ENCODE measurements at regions not wholly inside any gene's neighbourhood (a gene's known extent, or its start where the extent isn't known, plus 50 kb on each side); places are given as distances from the start of the nearest gene placed in this dataset.
"Not testable (repeated sequence)": the region's sequence is repeated elsewhere in the genome, so short reads cannot be mapped to it uniquely, and the experiment has no call there.

DNA sequence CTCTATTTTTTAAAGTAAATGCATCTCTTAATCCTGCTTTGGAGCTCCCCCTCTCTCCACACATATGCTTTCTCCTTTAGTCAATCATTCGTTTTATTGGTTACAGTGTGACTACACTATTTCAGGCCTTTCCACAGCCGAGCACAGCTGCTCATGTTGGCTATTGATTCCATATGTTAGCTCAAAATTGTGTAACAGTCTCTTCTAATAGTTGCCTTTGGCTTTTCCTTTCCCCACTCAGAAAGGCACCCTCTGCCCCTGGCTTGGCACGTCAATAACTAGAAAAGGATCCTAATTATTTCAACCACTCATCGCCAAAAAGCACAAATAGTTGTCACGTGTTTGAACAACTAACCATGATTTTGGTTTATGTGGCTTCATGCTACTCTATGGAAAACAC lies 410.3 kb upstream of the SLC35B3 start:
- DNase-seq: no peak

DNA sequence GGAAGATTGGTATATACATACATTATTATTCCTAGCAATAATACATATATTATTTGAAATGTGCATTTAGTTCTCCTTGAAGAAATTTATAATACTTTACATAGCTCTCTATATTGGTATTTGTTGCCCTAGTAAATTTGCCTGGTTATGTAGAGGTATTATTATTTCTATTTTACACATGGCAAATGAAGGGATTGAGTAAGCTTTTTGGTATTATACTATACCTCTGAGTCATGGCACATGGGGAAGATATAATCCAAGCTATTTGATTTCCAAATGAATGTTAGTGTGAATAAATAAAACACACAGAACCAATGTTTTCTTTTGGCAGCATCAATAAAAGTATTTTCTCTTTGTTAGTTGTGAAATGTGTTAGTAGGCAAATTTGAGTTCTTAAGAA lies 409.6 kb upstream of the SLC35B3 start:
- DNase-seq: no peak

DNA sequence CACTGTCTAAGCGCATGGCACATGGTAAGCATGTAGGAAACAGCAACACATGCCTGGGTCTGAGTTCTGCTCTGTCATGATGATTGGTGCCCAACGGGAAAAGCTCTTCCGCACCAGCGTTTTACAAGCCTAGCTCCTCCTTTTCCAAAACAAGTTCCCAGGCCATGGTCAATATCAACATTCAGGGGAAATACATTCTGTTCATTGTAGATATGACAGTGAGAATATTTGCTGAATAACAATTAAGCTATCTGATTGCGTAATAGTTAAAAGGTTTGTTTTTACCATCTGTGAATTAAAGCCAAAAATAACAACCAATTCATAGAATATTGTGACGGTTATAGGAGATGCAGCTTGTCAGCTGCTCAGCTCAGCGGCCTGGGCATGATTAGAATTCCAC lies 404.3 kb upstream of the SLC35B3 start:
- DNase-seq: no peak

DNA sequence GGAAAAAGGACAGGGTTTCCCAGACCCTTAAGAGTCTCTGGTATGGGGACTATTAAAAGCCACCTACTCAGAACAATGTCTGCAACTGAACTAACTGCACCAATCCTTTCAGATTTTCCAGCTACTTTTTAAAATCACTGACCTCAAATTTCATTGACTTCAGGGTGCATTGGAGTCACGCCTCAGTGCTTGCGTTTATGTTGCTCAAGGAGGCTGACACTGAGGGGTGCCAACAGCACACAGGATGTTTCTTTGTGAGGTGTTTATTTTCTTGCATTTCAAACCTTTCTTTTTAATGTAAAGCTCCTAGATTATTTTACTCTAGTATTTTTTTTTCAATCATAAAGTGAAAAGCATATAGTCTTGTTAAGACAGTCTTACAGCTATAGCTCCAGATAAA lies 402.0 kb upstream of the SLC35B3 start:
- DNase-seq: no peak

DNA sequence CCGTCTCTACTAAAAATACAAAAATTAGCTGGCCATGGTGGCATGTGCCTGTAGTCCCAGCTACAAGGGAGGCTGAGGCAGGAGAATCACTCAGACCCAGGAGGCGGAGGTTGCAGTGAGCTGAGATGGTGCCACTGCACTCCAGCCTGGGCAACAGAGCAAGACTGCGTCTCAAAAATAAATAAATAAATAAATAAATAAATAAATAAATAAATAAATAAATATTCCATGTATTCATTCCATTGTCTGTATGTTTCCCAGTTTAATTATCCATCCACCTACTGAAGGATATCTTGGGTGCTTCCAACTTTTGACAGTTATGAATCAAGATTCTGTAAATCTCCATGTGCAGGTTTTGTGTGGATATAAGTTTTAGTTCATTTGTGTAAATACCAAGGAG lies 397.4 kb upstream of the SLC35B3 start:
- DNase-seq: not testable (repeated sequence)

DNA sequence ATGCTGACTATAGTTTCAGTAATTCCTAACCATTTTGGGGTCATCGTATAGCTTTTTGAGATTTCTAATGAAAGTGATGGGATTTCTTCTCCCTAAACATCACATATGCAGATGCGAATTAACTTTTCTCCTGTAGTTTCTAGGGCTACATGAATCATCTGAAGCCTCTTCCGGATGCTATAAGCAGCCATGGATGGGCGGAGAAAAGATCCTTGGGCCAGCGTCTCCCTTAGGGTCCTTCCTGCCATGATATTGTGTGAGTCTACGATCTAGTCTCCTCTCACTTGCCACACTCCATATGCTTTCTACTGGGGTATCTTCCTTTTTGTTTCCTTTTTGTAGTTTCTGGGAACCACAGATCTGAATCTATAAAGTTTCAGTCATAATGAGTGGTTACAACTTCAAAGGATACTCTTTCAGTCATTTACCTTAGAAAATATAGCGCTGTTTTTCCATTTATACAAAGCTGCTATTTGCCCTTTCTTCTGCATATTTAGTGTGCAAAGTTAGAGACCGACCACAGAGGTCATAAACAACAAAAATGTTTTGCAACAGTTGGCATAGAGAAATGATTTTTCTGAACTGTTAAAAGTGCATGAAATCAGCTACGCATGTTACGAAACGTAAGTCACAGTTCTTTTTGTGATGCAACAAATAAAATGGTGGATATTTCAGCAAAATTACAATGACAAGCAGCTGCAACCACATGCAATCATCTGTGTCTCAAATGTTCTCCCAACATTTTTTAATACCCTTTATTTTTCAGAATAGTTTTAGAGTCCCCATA lies 396.2 kb upstream of the SLC35B3 start:
- DNase-seq: no peak

DNA sequence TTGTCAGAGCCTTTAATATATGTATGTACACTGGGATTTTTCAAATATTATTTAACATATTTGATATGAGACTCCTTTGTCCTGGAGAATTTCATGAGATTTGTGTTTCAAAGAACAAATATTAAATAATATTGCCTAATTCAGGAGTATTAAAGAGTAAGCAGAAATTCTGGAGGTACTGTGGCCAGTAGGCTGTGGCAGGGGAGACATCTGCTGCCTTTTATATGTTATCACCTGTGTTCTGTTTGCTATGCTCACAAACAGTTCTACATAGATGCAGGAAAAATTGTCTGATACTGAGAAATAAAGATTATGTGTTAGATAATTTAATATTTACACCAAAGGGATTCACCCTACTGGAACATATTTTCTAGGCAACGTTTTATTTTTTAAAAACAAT lies 395.4 kb upstream of the SLC35B3 start:
- DNase-seq: no peak

DNA sequence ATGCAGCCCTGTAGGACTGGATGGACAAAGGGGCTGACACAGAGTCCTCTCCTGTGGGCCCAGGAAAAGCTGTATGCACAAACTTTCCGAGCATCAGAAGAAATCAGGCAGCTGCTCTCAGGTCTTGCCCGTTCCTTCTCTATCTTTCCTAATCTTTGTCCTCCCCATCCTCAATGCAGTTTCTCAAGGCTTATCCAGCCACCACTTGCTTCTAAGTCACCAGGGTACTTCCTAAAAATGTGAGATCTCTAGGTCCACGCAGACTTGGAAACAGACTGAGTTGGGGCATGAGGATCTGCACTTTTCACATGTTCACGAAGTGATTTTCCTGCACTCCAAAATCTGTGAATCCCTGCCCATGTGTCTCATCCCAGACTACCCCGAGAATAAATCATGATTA lies 394.5 kb upstream of the SLC35B3 start:
- no peak for DNase-seq

DNA sequence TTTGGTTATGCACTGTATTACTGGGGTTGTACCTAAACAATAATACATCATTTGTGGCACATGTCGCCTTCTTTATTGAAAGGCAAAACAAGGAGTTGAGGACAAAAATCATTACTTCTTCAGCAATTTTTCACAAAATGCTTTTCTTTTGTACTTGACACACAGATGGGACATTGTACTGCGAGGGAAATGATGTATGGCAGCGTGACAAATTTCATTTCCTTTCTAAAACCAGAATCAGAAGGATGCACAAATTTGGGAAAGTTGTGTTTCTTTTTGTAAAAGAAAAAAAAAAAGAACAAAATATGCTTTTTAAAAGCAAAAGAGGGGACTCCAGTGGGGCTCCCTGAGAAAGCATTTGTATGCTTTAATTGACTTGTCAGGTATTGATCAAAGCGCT lies 394.0 kb upstream of the SLC35B3 start:
- no peak for DNase-seq

DNA sequence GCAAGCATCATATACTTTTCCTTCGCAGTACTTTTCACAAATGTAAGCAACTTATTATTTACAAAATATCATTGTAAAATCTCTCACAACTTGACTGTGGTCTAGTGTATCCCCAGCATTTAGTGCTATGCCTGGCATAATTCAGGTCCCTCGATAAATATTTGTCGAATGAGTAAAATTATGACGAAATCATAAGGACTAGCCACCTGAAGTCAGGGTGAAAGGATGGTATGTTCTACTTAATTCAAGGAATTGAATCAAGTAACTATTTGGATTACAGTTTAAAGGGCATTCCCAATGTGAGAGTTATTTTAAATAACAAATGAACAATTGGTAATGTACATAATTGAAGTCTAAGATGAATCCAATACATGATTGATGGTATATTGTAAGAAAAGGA lies 393.0 kb upstream of the SLC35B3 start:
- no peak for DNase-seq

DNA sequence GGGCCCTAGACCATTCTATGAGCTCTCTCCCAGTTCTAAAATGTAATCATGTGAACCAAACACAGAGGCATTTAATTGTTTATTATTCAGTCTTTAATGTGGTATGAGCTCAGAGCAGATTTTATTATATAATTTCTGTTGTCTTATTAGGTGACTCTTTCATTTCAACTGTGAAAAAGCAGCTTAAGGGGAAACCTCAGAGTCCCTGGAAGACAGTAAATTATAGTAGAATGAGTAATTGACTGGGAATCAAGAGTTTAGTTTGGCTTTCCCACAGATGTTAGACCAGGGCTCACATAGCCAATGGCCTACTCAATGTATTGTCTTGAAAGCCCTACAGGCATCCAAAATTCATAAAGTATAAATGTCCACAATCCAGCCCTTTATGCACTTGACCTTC lies 390.4 kb upstream of the SLC35B3 start:
- no peak for DNase-seq

DNA sequence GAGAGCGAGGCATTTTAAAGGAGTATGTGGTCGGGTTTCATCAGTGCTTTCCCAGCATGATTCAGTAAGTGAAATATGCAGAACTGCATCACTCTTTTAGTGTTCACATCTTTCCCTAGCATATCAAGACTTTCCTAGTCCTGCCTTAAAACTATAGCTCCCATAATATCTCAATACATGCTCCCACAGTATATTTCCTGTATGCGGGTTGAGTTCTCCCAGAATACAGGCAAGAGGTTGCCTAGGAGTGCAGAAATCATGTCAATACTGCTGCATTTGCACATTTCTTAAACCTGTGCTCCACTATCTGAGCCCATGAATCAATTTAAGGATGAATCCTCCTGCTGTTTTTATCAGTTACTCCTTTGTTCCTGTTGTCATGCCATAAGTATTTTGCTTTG lies 386.6 kb upstream of the SLC35B3 start:
- no peak for DNase-seq

DNA sequence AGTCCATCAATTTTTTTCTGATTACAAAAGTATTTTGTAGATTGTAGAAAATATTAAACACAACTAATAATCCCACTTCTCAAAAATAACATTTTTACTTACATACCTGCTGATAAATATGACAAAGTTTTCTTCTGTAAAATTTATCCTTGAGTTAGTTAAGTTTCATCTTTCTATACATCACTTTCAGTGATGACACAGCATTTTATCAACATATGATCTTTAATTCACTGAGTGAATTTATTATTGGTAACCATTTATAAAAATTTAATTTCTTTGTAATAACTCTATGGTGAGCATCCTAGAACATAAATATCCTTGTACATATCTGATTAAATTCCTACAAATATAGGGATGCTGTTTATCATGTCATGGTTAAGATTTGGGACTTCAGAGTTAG lies 385.0 kb upstream of the SLC35B3 start:
- no peak for DNase-seq

DNA sequence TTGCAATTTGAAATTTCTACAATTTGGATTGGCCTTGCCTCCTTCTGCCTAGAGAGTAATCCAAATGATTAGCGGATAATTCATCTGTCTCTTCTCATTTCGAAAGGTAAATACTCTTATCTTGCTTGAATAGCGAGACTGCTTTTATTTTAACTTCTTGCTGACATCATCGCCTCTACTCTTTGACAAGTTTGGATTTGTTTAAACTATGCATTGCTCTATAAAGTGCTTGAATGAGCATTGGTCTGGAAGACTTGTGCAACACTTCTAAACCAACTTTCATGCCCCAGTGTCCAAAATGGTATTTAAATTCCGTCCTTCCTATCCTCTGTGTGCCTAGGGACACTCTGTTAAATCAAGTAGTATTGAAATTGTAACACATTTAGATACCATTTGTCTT lies 384.1 kb upstream of the SLC35B3 start:
- no peak for DNase-seq

DNA sequence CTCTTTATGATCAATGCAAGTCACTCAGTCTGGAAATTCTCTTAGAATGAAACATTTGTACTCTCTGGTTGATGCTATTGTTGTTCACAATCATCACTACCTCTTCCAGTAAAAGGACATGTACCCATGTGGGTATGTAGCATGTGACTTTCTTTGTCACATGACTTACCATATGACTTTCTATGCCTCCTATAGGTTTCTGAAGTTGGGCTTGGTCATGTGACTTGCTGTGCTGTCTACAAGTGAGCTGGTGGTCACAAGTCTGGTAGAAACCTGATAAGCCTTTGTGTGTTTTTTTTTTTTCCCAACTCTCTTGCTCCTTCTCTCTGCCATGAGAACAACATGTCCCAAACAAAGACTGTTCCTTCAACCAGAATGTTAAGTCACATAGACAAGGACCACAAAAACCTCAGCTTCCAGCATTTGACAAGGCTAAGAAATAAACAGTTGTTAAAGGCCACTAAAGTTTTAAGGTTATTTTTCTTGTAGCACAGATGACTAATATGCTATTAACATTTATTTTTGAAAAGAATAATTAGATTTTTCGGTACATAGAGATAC lies 379.2 kb upstream of the SLC35B3 start:
- DNase-seq: no peak

DNA sequence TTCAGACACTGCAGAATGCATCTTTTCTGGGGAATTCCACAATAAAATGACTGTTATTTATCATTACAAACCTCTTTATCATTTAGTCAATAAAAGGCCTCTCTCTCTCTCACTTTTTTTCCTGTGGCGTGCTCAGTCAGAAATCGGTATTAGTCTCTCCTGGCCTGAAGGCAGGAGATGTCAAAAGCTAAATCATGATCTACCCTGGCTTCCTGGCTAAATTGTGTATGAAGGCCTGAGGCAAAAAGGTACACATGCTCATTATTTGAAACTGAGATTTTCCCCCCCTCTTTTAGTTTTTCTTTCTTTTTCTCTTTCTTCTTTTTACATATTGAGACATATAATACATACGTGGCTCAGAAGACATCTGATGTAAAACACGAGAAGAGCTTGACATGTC lies 375.0 kb upstream of the SLC35B3 start:
- DNase-seq: no peak

DNA sequence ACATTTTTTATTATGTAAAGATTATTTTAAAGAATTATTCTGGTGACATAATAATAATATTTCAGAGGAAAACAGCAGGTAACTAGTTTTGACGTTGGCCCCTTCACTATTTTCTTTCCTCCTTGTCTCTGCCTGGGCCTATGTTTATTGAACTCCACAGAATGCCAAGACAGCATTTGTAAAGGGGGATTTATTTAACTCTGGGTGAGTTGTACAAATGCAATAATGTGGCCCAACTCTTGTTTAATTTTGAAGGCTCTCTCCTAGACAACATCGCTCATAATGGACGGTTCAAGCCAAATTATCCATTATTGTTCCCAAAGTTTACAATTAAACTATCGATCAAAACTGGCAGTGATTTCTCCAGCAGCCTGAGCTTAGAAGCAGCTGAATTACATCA lies 374.3 kb upstream of the SLC35B3 start:
- no peak for DNase-seq

DNA sequence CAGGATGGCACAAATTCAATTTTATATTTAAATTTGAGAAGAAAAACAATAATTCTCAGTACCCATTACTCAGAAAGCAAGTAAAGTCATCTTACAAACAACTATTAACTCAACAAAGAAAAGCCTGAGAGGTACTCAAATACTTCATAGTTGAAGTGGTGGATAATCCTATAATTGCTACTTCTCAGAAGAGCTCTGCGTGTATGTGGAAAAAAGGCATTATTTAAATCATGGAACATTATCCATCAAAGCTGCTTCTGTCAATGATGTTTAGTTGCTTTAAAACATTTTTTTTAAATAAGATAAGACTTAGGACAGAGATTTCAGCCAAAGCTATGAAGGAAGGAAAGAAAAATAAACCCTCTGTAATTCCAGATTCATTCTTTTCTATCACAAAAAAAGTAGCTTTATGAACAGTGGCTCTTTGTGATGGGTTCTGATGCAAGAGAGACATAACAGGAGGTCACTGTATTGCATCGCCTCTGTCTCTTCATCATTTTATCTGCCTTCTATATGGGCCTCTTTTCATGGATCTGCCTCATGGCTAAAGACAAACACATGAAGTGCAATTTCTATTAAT lies 367.9 kb upstream of the SLC35B3 start:
- DNase-seq: no peak

DNA sequence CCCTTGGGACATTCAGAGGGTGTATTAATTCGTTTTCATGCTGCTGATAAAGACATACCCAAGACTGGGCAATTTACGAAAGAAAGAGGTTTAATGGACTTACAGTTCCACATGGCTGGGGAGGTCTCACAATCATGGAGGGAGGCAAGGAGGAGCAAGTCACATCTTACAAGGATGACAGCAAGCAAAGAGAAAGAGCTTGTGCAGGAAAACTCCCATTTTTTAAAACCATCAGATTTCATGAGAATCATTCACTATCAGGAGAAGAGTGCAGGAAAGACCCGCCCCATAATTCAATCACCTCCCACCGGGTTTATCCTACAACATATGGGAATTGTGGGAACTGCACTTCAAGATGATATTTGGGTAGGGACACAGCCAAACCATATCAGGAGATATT lies 367.1 kb upstream of the SLC35B3 start:
- DNase-seq: not testable (repeated sequence)

DNA sequence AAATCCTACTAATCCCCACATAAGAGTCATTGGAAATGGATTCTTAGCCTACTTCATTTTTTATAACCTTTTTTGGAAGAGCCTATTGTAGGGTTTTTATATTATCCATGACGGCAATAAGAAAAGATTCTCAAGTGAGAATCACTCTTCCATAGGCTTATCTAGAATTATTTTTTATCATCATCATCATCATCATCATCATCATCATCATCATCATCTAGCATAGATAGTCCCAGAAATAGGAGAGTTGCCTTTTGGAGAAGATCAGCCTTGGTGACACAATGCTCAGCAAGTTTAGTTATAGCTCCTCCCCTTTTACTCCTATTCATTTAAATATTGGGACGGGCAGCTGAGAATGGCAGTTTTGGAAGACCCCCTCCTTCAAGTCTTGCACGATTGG lies 359.1 kb upstream of the SLC35B3 start:
- no peak for DNase-seq

DNA sequence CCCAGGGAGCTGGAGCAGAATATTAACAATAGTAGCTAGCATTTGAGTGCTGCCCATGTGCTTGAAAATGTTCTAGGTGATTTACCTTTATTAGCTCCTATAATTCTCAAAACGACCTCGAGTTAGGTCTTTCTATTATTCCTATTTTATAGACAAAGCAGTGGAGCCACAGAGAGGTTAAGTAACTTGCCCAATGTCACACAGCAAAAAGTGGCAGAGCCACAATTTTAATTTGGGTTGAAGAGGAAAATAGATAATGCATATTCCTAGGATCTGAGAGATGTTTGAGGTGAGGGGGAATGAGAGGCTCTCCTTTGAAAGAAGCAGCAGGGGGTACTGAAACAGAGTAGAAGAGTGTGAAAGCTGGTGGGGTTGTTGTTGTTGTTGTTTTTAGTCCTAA lies 354.5 kb upstream of the SLC35B3 start:
- DNase-seq: no peak

DNA sequence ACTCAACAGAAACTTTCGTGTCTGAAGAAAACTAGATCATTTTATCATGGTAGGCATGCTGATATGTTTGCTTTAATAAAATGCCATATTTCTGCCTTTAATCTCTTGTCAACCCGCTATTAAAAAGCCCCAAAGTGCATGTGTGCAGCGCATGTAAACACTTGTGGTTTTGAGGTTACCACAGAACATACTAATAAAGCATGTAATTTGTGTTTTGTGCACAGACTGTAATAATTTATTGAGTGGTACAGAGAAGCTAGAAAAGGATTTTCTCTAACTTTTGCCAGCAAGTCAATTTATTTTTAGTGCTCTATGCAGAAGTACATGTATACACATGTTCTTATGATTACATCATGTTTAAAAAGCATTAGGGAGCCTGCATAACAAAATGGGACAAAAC lies 349.9 kb upstream of the SLC35B3 start:
- no peak for DNase-seq

DNA sequence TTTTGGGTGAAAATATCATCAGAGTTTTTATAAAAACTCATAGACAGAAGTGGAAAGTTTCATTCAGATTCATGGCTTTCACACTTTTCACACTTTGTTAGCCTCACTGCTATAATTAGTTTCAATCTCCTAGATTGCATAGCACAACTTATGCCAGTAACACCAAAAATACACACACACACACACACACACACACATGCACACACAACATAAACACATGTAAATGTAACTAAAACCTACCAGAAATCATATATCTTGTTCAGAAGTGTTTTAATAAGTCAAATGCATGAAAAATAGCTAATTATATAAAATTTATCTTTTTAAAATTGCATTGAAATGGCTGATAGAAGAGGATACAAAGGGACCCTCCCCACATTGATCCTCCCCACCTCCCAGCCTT lies 347.8 kb upstream of the SLC35B3 start:
- no peak for DNase-seq

DNA sequence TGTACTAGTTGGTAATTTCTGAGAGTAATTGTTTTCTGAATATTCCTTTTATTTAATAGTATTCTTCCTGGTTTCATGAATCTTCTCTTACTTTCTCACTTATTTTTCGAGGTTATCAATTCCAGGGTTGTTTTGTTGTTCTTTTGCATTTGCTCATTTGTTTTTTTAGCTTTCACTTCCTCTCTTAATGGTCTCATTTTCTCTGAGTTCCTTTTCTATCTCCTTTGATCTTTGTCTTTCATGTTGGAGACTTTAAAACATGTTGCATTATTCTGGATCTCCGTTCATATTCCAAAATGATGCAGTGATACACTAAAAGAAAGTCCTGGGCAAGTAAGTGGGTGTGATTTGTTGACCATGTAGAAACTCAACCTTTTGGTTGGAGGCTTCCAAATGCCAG lies 345.3 kb upstream of the SLC35B3 start:
- no peak for DNase-seq

DNA sequence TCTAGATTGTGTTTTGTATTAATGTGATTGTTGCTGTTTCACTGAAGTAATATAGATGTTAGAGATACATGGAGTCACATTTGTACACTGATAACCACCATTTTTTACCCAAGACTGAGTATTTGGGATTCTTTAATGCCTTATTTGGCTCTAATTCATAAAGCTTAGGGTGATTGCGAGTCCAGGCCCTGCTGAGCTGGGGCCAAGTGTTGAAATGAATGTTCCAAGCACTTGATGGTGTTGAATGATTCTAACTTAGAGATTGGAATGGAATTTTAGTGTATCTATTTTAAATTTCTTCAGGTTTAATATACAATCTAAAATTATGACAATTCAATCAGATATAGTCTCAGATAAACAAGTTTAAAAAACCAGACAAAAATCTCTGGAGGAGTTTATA lies 329.4 kb upstream of the SLC35B3 start:
- DNase-seq: no peak
